NB4 (cell line): ENCODE measurements at regions not wholly inside any gene's neighbourhood (a gene's known extent, or its start where the extent isn't known, plus 50 kb on each side); places are given as distances from the start of the nearest gene placed in this dataset.

ENCODE experiments used
- POLR2A ChIP-seq: IDR thresholded peaks from 2 replicates; pipeline ENCODE4 v1.6.1; 2011; ENCODE audit warnings: mild to moderate bottlenecking; ENCODE audit not compliant: insufficient read length; ENCODE audit errors: extremely low read depth
- TF ChIP-seq, protein P1 (sequence below): IDR thresholded peaks from one replicate; pipeline ENCODE4 v1.5.1; 2012; ENCODE audit warnings: low read depth, low read length

DNA sequence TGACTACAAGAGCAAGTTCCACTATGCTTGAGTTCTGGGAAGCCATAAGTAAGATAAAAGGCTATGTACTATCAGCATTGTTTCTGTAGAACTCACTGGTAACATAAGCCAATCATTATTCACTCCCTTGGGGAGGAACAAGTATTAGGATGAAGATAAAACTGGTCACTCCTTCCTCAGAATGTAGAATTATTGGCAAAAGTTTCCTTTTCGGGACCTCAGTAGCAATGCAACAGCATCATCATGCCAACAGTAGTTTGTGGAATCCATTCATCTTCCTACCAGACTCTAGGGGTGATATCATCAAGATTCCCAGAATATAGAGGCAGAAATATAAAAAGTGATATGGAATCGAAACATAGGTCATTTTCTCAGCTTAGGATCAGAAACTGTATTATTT is 209.5 kb downstream of the PLOD2 start:
- TF ChIP-seq, protein P1, sequence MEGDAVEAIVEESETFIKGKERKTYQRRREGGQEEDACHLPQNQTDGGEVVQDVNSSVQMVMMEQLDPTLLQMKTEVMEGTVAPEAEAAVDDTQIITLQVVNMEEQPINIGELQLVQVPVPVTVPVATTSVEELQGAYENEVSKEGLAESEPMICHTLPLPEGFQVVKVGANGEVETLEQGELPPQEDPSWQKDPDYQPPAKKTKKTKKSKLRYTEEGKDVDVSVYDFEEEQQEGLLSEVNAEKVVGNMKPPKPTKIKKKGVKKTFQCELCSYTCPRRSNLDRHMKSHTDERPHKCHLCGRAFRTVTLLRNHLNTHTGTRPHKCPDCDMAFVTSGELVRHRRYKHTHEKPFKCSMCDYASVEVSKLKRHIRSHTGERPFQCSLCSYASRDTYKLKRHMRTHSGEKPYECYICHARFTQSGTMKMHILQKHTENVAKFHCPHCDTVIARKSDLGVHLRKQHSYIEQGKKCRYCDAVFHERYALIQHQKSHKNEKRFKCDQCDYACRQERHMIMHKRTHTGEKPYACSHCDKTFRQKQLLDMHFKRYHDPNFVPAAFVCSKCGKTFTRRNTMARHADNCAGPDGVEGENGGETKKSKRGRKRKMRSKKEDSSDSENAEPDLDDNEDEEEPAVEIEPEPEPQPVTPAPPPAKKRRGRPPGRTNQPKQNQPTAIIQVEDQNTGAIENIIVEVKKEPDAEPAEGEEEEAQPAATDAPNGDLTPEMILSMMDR: no peak
- TF ChIP-seq POLR2A: no peak
